ENCODE measurements at regions not wholly inside any gene's neighbourhood (a gene's known extent, or its start where the extent isn't known, plus 50 kb on each side); places are given as distances from the start of the nearest gene placed in this dataset.
"Not testable (repeated sequence)": the region's sequence is repeated elsewhere in the genome, so short reads cannot be mapped to it uniquely, and the experiment has no call there.

- no peak for DNase-seq
These were observed 850.1 kb downstream of the TBC1D32 start for GRCh38 chr6:120484146-120484545.

- DNase-seq = no peak
These were observed 855.6 kb downstream of the TBC1D32 start for GRCh38 chr6:120478650-120479049.

- no peak for DNase-seq
These were observed 860.5 kb downstream of the TBC1D32 start for GRCh38 chr6:120473804-120474203.

- DNase-seq = no peak
These were observed 865.8 kb downstream of the TBC1D32 start for GRCh38 chr6:120468486-120468885.

GRCh38 chr6:120451508-120451907, 882.8 kb downstream of the TBC1D32 start:
- DNase-seq = no peak

GRCh38 chr6:120447605-120448004, 886.7 kb downstream of the TBC1D32 start:
- DNase-seq = no peak

GRCh38 chr6:120432840-120433239, 901.4 kb downstream of the TBC1D32 start:
- DNase-seq = not testable (repeated sequence)

GRCh38 chr6:120431841-120432240, 902.4 kb downstream of the TBC1D32 start:
- no peak for DNase-seq

- DNase-seq = no peak
These were observed 922.9 kb downstream of the TBC1D32 start for GRCh38 chr6:120411394-120411793.

GRCh38 chr6:120410586-120410985, 923.7 kb downstream of the TBC1D32 start:
- DNase-seq = no peak

GRCh38 chr6:120407696-120408095, 926.6 kb downstream of the TBC1D32 start:
- DNase-seq = no peak

- DNase-seq = no peak
These were observed 928.3 kb downstream of the TBC1D32 start for GRCh38 chr6:120405947-120406346.

- DNase-seq = no peak
These were observed 938.5 kb downstream of the TBC1D32 start for GRCh38 chr6:120395784-120396183.

GRCh38 chr6:120395330-120395729, 939.0 kb downstream of the TBC1D32 start:
- DNase-seq = no peak

- no peak for DNase-seq
These were observed 941.3 kb downstream of the TBC1D32 start for GRCh38 chr6:120392941-120393340.

- no peak for DNase-seq
These were observed 949.6 kb downstream of the TBC1D32 start for GRCh38 chr6:120384671-120385070.

- no peak for DNase-seq
These were observed 950.6 kb downstream of the TBC1D32 start for GRCh38 chr6:120383681-120384080.

GRCh38 chr6:120378582-120379220, 955.6 kb downstream of the TBC1D32 start:
- DNase-seq = no peak

GRCh38 chr6:120373185-120373584, 961.1 kb downstream of the TBC1D32 start:
- no peak for DNase-seq

GRCh38 chr6:120363429-120363828, 970.9 kb downstream of the TBC1D32 start:
- no peak for DNase-seq

- not testable (repeated sequence) for DNase-seq
These were observed 975.7 kb downstream of the TBC1D32 start for GRCh38 chr6:120358535-120358934.

GRCh38 chr6:120357447-120357846, 976.8 kb downstream of the TBC1D32 start:
- DNase-seq = no peak

GRCh38 chr6:120355822-120356221, 978.5 kb downstream of the TBC1D32 start:
- no peak for DNase-seq

GRCh38 chr6:120354452-120355098, 979.7 kb downstream of the TBC1D32 start:
- no peak for DNase-seq

GRCh38 chr6:120352491-120352890, 981.8 kb downstream of the TBC1D32 start:
- no peak for DNase-seq

Measured in activated CD4-positive, alpha-beta T cell treated with anti-CD3 and anti-CD28 coated beads, Interleukin-2, amount 50 U/mL, for 1 hour (primary cell).